Islet of Langerhans (tissue), 1 donor: ENCODE measurements at regions not wholly inside any gene's neighbourhood (a gene's known extent, or its start where the extent isn't known, plus 50 kb on each side); places are given as distances from the start of the nearest gene placed in this dataset.

Experiments
- FAIRE-seq: peaks from one replicate; lab custom pipeline; 2011; peaks lifted over from hg19 to GRCh38; lab: Jason Lieb, UNC

DNA sequence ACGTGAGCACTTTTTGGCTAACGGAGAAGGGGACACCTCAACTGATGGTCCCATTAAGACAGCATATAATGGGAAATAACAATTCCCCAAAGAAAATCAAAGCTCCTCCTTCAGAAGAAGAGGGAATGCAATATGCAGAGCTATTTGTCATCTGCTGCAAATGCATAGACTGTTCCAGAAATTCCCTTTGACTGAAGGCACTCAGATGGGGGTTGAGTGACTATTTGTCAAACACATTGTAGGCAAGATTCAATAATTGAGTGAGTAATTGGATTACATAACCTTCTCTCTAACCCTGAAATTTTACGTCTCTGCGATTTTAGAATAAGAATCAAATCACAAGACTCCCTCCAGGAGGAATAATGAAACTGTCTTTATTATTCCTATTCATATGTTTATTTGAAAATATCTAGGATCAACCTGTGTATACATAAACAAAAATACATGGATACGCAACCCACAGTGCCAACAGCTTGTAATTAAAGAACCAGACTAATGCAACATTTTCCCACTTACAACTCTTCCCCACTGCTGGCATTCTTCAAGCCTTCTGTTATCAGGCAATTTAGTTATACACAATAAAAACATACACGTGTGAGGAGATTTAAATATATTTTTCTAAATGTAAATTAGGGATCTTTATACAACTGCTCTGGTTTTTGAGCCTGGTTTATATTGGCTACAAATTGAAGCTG, 256.6 kb downstream of the GBA3 start:
- no peak for FAIRE-seq

DNA sequence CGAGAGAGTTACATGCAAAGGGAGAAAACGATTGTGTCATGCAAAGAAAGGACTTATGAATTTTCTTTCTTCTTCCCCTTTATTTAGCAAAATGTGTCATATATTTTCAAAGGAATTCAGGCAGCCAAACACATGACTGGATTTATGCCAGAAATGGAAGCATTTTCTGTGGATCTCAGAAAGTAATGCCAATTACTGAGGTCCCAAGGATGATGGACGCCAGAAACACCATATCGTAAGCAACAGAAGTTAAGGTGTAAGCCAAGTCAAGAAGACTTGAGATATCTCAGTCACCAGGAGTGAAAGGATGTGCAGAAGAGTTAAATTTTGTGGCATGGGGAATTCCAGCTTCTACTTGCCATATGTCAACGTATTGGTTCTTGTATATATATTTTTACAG, 255.1 kb downstream of the GBA3 start:
- no peak for FAIRE-seq

DNA sequence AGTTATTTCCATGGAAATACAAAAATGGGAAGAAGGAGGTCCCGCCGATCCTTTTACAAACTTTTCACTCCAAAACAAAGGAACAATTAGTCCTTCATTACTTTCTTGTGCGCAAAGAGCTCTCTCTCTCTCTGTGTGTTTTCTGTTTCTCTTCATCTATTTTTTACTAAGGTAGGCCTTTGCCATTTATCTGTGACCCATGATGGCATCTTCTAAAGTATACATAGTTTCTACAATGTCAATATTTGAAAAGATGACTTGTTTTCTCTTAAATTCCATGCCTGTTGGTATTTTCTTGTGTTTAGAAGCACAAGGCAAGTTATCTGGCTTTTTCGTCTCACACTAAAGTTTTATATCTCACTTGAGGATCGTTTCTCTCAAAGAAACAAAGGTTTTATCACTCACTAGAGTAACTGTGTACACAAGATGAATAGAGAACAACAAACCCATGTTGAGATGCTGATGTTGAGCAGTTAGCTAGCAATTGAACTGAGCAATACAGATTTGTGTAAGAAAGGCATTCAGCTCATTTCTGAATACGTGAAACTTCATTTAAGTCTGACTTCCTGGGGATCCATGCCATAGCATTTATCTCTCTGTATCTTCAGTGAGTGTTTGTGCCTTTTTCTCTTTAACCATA, 250.3 kb downstream of the GBA3 start:
- no peak for FAIRE-seq

DNA sequence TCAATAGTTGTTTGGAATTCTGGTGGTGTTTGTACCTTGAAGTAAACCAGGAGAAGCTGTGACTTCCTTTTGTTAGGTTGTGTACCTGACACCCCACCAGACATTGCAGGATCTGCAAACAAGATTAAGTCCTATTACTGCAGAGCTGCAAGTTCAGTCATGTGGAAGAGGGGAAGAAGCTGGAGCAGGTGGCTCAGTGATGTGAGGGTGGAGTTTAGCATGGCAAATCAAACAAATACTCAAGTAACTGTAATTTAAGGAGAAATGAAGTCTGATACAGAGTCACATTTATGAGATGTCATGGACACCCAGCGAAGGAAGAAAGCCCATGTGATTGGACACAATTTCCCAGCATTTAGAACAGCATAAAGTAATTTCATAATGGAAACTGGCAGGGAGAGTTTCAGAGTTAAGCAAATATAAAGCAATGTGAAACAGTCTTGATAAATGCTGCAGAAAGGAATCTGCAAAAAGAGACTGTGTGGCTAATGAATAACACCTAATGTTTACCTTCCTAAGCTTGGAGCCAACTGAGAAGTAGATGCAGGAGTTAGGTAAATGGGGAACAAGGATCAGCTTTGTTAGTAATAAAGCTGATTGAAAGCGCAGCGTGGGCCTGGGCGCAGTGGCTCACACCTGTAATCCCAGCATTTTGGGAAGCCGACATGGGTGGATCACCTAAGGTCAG, 249.1 kb downstream of the GBA3 start:
- peak; percentile 98 for FAIRE-seq

DNA sequence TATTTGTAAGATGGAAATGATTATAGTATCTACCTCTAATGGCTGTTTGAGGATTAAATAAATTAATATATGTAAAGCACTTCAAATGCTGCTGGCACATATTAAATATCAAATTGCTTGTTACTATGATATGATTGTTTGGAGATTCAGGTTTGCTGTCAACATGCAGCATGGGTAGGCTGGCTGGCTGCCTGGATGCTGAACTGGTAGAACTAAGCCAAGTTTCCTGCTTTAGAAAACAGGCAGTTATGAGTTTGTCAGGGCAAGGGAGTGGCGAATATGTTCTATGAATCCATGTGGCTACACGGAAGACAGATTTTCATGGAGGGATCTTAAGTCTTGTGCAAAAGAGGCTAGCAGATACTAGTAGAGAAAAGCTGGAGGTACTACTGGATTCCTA, 239.6 kb downstream of the GBA3 start:
- FAIRE-seq: no peak

DNA sequence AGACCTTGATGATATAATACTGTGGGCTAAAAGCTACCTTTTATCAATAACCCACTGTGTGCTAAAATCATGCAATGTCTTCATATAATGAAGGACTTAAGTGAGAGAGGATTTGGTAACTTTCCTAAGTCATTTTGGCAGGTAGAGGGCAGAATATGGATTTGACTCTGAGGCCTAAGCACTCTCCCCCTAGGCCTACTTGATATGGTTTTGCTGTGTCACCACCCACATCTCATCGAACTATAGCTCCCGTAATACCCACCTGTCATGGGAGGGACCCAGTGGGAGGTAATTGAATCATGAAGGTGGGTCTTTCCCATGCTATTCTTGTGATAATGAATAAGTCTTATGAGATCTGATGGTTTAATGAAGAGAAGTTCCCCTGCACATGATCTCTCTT, 229.7 kb downstream of the GBA3 start:
- no peak for FAIRE-seq

DNA sequence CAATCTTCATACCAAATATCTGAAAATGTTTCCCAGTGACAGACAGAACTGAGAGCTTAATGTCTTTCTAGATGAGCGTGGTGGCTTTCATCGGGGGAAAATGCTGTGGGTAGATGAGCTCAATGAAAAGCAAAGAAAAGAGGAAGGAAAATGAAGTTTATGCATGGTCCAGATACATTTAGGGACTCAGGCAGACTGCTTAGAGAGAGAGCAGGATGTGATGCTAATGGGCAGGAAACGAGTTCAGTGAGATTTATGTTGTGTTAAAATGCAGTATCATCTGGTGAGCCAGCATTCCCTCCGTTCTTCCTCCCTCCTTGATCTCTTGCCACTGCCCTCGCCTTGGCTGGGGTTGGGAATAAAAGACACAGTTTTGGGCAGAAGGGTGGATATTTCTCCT, 229.2 kb downstream of the GBA3 start:
- FAIRE-seq: no peak

DNA sequence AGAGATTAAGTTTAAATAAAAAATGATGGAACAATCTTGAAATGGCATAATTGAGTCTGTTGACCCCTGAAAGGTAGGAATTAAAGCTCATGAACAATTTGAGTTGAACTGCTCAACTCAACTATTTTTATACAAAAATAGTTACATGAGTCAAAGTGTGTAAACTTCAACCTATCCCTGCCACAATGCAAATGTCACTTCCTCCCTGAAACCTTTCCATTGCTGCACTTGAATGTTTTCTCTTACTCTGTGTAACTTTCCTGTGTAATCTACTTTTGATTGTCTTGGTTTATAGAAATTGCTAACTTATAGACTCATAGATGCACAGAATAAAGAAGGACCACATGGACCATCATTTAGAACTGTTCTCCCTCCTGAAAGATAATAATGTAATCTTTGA, 218.5 kb downstream of the GBA3 start:
- FAIRE-seq: no peak

DNA sequence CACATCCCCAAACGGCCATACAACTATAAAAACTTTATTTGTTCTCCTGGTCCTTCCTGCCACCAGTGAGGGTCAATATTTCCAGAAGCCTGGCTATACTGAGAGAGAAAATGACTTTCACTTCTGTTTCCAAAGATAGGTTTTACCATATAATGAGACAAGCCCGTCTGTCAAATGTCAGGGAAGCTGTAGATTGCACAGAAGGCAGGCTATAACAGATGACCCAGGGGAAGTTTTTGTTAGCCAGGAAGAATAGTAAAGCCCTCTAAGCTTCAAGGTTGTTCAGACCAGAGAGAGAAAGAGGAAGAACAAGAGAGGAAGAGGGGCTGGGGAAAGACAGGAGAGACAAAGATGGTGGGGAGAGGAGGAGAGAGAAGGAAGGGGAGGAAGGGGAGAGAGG, 217.5 kb downstream of the GBA3 start:
- no peak for FAIRE-seq

DNA sequence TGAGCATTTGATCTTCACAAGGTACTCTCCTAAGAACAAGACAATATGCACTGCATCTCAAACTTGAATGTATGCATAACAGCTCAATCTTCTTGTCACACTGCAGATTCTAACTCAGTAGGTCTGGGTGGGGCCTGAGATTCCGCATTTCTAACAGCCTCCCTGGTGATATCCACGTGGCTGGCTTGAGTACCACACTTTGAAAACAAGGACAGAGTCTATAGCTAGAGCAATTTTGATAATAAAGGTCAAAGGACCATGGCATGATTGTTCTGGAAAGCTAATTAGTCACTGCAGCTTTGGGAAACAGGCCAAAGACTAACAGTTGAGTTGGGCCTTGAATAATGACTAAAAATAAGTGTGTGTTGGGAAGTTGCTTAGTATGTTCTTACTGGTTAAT, 213.3 kb downstream of the GBA3 start:
- FAIRE-seq: no peak

DNA sequence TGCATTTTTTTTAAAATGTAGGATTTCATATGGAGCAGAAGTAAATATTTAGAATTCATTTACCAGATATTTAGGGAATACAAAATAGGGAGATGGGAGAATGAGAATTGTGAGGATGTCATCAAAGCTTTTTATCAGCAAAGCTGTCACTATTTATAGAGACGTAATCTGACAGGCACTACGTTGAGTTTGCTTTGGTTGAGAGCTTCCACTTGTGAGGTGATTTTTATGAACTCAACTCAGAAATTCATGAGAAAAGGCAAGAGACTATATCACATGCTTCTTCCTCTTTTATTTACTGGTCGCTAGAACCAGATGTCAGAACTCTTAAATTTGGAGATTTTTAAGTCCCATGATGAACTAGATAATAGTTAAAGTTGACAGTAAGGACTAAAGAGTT, 211.2 kb downstream of the GBA3 start:
- FAIRE-seq: no peak

DNA sequence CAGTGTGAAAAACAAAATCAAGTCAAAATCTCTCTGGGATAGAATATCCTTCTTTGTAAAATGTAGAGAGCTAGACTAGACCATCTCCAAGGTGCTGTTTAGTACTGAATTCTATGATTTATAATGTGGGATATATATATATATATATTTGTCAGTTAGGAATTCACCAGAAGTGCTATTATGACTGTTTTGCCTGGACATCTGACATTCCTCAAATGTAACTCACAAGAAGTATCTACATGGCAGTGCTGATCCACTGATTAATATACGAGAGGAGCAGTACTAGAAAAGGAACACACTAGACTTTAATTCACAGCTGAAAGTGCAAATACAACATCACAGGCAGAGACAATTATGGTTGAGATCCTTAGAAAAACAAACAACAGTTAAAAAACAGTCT, 208.9 kb downstream of the GBA3 start:
- no peak for FAIRE-seq

DNA sequence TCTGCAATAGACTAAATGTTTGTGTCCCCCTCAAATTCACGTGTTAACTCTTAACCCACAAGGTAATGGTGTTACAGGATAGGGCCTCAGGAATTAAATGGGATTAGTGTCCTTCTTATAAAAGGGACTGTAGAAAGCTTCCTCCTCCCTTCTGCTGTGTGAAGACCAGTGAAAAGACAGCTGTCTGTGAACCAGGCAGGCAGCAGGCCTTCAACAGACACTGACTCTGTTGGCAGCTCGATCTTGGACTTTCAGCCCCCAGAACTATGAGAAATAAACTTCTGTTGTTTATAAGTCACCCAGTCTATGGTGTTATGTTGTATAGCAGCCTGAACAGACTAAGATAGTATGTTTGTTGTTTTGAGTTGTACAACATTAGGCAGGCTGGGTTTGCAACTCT, 208.1 kb downstream of the GBA3 start:
- FAIRE-seq: no peak

DNA sequence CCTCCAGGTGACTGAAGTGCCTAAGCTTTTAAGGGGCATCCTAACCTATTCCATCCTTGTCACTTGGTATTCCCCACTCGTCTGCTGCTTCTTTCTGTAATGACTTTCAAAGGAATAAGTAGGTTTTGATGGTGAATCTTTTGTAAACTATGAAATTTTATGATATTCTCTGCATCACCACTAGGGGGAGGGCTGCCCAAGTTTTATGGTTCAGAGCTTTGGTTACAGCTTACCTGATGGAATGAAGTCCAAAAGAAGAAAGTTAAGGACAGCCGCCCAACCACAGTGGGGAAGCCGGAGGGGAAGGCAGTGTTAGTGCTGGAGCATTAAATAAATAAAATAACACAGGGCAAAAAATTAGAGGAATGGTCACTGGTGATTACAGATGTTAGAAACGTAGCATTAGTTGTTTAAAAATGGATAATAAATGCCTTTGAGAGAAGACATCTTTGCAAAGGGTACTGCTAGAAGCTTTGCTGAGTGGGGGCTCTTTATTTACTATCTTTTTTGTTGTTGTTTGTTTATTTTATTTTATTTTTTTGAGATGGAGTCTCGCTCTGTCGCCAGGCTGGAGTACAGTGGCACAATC, 204.9 kb downstream of the GBA3 start:
- peak; percentile 27 for FAIRE-seq

DNA sequence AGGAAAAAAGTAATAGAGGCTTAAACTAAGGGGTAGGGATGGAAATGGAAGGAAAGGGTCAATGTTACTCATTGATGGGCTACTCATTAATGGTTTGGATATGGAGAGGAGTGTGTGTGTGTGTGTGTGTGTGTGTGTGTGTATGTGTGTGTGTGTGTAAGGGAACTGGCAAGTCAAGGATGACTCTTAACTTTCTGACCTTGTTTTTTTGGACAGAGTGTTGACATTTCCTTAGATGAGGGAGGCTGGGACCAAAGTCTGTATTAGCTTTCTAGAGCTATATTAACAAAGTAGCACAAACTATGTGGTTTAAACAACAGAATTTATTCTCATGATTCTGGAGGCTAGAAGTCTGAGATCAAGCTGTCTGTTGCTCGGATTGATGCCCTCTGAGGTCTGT, 202.7 kb downstream of the GBA3 start:
- no peak for FAIRE-seq

DNA sequence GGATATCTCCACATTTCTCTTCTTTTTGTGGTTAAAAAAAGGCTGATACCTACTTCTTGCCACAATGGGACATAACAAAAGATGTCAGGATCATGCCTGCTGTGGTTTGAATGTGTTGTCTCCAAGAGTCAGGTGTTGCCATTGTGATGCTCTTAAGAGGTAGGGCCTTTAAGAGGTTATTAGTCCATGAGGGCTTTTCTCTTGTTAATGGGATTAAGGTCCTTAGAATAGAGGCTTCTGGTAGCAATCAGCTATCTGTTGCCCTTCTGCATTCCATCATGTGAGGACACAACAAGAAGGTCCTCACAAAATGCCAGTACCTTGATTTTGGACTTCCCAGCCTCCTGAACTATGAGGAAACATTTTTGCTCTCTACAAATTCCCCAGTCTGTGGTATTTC, 191.4 kb downstream of the GBA3 start:
- FAIRE-seq: no peak

DNA sequence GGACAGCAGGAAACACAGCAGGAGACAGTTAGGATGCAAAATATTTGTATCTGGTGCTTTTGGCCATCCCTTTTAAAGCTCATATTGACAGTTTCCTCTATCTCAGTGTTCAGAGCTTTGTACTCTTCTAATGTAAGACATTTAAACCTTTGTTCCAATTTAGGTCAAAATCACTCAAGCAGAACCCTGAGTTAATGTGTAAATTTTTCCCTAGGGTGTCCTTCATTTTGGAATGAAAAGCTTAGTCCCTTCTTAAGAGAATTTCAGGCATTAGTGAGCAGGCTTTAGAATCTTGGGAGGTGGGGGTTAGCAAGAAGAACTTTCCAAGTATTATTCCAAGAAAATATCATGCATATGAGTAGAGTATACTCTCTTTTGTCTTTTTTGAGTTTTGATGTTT, 188.7 kb downstream of the GBA3 start:
- FAIRE-seq: no peak

DNA sequence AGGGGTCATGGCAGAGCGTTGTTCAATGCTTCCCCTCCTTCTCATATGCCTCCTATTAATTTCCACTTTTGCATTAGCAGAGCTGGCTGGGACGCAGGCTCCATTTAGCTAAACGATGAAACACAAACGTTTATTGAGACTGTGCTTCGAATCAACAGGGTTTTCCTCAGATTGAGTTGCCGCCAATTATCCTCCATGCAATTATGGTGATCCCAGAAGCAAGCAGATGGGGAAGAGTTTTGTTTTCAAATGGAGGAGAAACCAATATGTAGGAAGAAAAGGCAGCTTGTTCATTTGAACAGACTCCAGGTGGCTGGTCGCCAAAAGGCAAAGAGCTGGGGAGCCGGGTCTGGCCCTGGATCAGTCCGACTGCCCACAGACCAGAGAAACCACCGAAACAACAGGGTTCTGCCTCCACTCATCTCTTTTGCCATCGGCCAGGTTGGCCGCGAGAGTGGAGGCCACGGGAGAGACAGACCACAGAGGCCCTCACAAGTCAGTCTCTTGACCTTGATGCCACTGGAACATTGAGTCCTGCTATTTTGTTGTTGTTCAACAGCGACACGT, 184.8 kb downstream of the GBA3 start:
- no peak for FAIRE-seq

DNA sequence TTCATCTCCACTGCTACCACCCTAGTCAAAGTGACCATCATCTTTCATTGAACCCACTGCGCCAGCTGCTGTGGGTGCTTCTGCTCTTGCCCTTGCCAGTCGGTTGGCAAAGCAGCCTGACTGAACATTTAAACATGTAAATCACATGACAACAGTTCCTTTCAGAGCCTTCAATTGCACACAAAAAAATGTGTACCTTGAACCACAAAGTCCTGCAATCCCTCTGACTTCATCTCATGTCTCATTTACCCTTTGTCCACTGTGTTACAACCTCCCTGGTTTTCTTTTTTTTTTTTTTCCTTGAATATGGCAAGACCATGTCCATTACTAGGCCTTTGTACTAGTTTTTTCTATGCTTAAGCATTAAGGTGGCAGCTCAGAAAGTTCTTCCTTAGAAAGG, 183.5 kb downstream of the GBA3 start:
- FAIRE-seq: no peak

DNA sequence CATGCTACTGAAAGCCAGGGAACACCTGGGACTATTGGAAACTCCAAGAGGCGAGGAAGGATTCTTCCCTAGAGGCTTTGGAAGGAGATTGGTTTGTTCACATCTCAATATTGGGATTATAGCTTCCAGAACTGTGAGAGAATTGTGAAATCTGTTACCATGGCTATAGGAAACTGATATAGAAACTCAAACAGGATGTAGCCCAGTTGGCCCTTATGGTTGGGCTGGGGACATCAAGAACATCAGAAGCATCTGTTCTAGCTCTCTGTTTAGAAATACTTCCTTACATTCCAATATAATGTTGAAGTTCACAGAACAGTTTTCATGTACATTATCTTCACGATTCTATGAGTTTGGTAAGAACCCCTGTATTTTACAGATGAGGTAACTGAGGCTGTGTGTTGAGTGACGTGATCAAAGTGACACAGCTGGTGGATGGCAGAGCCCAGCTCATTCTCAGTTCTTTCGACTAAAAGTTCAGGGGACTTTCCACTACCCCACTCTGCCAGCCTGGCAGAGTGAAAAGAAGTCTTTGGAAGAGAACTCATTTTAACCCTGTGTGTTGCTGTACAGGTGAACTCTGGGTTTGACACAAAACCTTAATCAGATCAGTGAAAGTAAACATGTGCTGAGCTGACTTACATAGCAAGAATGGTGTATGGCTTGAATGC, 183.0 kb downstream of the GBA3 start:
- no peak for FAIRE-seq

DNA sequence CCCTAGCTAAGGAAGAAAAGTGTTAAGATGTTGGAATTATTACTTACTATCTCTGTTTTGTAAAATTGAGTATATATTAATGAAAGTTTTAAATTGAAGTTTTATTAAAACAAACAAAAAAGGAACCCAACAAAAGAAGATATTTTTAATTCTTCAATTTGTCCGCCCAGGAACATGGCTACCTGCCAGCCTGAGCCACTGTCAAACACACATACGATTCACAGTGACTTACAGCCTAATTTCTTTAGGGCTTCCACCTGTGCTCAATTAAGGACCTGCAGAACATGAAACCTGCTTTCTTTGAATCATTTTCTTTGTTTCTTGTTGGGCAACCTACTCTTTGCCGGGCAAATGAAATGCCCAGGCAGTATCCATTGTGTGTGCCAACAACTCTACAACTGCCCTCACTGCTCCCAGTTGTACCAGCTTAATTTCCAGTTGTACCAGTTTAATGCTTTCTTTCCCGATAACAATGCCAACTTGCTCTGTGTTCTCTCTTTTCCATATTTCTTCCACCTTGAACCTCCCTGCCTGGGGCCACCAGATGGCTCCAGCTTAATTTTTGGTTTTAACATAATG, 181.7 kb downstream of the GBA3 start:
- FAIRE-seq: no peak

DNA sequence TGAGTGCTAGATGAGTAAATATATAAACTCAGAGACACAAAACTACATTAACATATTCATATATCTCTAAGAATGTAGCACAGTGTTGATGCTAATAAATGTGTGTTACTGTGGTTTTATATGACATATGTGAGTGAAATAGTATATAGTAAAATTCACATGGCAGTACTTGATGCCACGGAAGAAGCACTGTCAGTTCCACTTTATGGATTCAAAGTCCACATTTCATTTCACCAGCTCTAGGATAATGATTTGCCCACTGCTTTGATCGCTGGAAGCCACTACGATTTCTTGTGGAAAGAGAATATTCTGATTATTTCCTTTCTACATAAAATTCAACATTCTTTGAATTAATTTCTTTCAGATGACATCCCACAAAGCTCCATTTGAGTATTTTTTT, 181.2 kb downstream of the GBA3 start:
- no peak for FAIRE-seq
